HG02870 (cell line): ENCODE measurements at regions not wholly inside any gene's neighbourhood (a gene's known extent, or its start where the extent isn't known, plus 50 kb on each side); places are given as distances from the start of the nearest gene placed in this dataset.
"Not testable (repeated sequence)": the region's sequence is repeated elsewhere in the genome, so short reads cannot be mapped to it uniquely, and the experiment has no call there.

ENCODE experiments used
- ATAC-seq: cut with Tn5 transposase; IDR thresholded peaks from one replicate; pipeline ENCODE4 v1.9.1; 2021; ENCODE audit warnings: mild to moderate bottlenecking, moderate library complexity; ENCODE audit not compliant: unreplicated experiment

- ATAC-seq, result no peak
These were observed 97.9 kb upstream of the SERBP1 start for GRCh38 chr1:67528141-67528540.

- no peak for ATAC-seq
These were observed 99.9 kb upstream of the SERBP1 start for GRCh38 chr1:67530071-67530470.

GRCh38 chr1:67532452-67533216 lies 102.4 kb upstream of the SERBP1 start:
- peak; percentile 68 for ATAC-seq

GRCh38 chr1:67534627-67535065 lies 104.4 kb upstream of the SERBP1 start:
- ATAC-seq, result no peak

- ATAC-seq, result peak; percentile 71
These were observed 105.3 kb upstream of the SERBP1 start for GRCh38 chr1:67535474-67535873.

- ATAC-seq, result no peak
These were observed 106.9 kb upstream of the SERBP1 start for GRCh38 chr1:67536957-67537666.

- ATAC-seq, result no peak
These were observed 107.4 kb upstream of the SERBP1 start for GRCh38 chr1:67537667-67538018.

- no peak for ATAC-seq
These were observed 110.0 kb upstream of the SERBP1 start for GRCh38 chr1:67540025-67540732.

GRCh38 chr1:67540733-67541125 lies 110.5 kb upstream of the SERBP1 start:
- no peak for ATAC-seq

- ATAC-seq, result no peak
These were observed 112.5 kb upstream of the SERBP1 start for GRCh38 chr1:67542747-67543146.

- ATAC-seq, result no peak
These were observed 114.7 kb upstream of the SERBP1 start for GRCh38 chr1:67544921-67545320.

GRCh38 chr1:67545364-67545763 lies 115.2 kb upstream of the SERBP1 start:
- no peak for ATAC-seq

- ATAC-seq, result no peak
These were observed 121.2 kb upstream of the SERBP1 start for GRCh38 chr1:67551375-67551774.

GRCh38 chr1:67552336-67552759 lies 122.1 kb upstream of the SERBP1 start:
- no peak for ATAC-seq

GRCh38 chr1:67554204-67554603 lies 124.0 kb upstream of the SERBP1 start:
- not testable (repeated sequence) for ATAC-seq

GRCh38 chr1:67555461-67556296 lies 125.5 kb upstream of the SERBP1 start:
- no peak for ATAC-seq

- ATAC-seq, result no peak
These were observed 126.2 kb upstream of the SERBP1 start for GRCh38 chr1:67556297-67556900.

- ATAC-seq, result no peak
These were observed 127.1 kb upstream of the GADD45A start for GRCh38 chr1:67557696-67558448.

GRCh38 chr1:67558449-67559193 lies 126.4 kb upstream of the GADD45A start:
- no peak for ATAC-seq
